ENCODE measurements at regions not wholly inside any gene's neighbourhood (a gene's known extent, or its start where the extent isn't known, plus 50 kb on each side); places are given as distances from the start of the nearest gene placed in this dataset.
"Not testable (repeated sequence)": the region's sequence is repeated elsewhere in the genome, so short reads cannot be mapped to it uniquely, and the experiment has no call there.

DNA sequence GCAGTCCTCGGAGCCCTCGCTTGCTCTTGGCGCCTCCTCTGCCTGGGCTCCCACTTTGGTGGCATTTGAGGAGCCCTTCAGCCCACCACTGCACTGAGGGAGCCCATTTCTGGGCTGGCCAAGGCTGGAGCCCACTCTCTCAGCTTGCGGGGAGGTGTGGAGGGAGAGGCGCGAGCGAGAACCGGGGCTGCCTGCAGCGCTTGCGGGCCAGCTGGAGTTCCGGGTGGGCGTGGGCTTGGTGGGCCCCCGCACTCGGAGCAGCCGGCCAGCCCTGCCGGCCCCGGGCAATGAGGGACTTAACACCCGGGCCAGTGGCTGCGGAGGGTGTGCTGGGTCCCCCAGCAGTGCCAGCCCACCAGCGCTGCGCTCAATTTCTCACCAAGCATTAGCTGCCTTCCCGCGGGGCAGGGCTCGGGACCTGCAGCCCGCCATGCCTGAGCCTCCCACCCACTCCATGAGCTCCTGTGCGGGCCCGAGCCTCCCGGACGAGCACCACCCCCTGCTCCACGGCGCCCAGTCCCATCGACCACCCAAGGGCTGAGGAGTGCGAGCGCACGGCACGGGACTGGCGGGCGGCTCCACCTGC, 81.4 kb upstream of the CDH9 start:
- not testable (repeated sequence) for TF ChIP-seq CTCF (conservative IDR thresholded peaks at IDR 0.05 in 1 of 2, IDR thresholded peaks at IDR 0.05 in 1 of 2; ENCODE audit: low read depth in 1 of 2, low read length in 2 of 2); EZH2 (IDR thresholded peaks at IDR 0.05; ENCODE audit: low read length, missing control alignments)

Data from fibroblast of lung (primary cell).